CD4-positive, alpha-beta memory T cell (primary cell): ENCODE measurements at regions not wholly inside any gene's neighbourhood (a gene's known extent, or its start where the extent isn't known, plus 50 kb on each side); places are given as distances from the start of the nearest gene placed in this dataset.
"Not testable (repeated sequence)": the region's sequence is repeated elsewhere in the genome, so short reads cannot be mapped to it uniquely, and the experiment has no call there.

Experiments used
- CTCF ChIA-PET: fragments of 350-600 bp; sonication (Branson Sonifier 250); formaldehyde crosslinking; loops from one replicate; lab custom pipeline; 2021; ENCODE audit warnings: inconsistent platforms; ENCODE audit not compliant: partially characterized antibody; lab: Charles Lee
- POLR2A ChIA-PET: fragments of 350-600 bp; sonication (Branson Sonifier 250); formaldehyde crosslinking; loops from one replicate; lab custom pipeline; 2021; ENCODE audit not compliant: partially characterized antibody; lab: Charles Lee
- DNase-seq, 5 donors: peaks; one replicate each; pipeline versions ENCODE4 v3.0.0 to v3.0.0-alpha.2; 2020 to 2022; ENCODE audit warnings: mixed read lengths in 1 of 5
- H3K27ac ChIP-seq: one replicate; pipeline ENCODE4 v1.7.0; 2013; ENCODE audit warnings: low read depth, low read length
- H3K27me3 ChIP-seq: 2 replicates; pipeline ENCODE4 v1.7.0; 2013; ENCODE audit warnings: mild to moderate bottlenecking, low read length, moderate library complexity; ENCODE audit not compliant: insufficient read depth
- H3K36me3 ChIP-seq: 2 replicates; pipeline ENCODE4 v1.7.0; 2013; ENCODE audit warnings: mild to moderate bottlenecking, low read length, moderate library complexity; ENCODE audit not compliant: insufficient read depth
- H3K4me1 ChIP-seq: 2 replicates; pipeline ENCODE4 v1.7.0; 2013; ENCODE audit warnings: mild to moderate bottlenecking, low read length, moderate library complexity; ENCODE audit not compliant: insufficient read depth
- H3K4me3 ChIP-seq, 2 donors: one replicate each; pipeline ENCODE4 v1.7.0; 2013; ENCODE audit warnings: low read length in 2 of 2, mild to moderate bottlenecking in 1 of 2
- H3K9me3 ChIP-seq, 2 donors: one replicate each; pipeline ENCODE4 v1.7.0; 2013; ENCODE audit warnings: low read length in 2 of 2, control low read depth in 1 of 2; ENCODE audit not compliant: control insufficient read depth in 1 of 2
- H3K27ac Mint-ChIP-seq, 7 donors: one replicate each; pipeline ENCODE4 v1.8.0; 2020 to 2021; ENCODE audit warnings: mixed read lengths in 7 of 7, mild to moderate bottlenecking in 6 of 7, inconsistent platforms in 3 of 7, moderate library complexity in 3 of 7
- H3K27me3 Mint-ChIP-seq, 2 donors: one replicate each; pipeline ENCODE4 v1.8.0; 2020 to 2021; ENCODE audit warnings: mixed read lengths in 2 of 2
- H3K36me3 Mint-ChIP-seq, 2 donors: one replicate each; pipeline ENCODE4 v1.8.0; 2020 to 2021; ENCODE audit warnings: mixed read lengths in 2 of 2, inconsistent platforms in 1 of 2, mild to moderate bottlenecking in 1 of 2
- H3K4me1 Mint-ChIP-seq, 4 donors: one replicate each; pipeline ENCODE4 v1.8.0; 2020 to 2021; ENCODE audit warnings: mixed read lengths in 4 of 4, mild to moderate bottlenecking in 1 of 4
- H3K4me3 Mint-ChIP-seq, 8 donors: one replicate each; pipeline ENCODE4 v1.8.0; 2020 to 2021; ENCODE audit warnings: mixed read lengths in 8 of 8, mild to moderate bottlenecking in 7 of 8, moderate library complexity in 6 of 8, inconsistent platforms in 3 of 8
- H3K9me3 Mint-ChIP-seq, 8 donors: one replicate each; pipeline ENCODE4 v1.8.0; 2020 to 2021; ENCODE audit warnings: mixed read lengths in 8 of 8, mild to moderate bottlenecking in 5 of 8, inconsistent platforms in 3 of 8, moderate library complexity in 1 of 8
- intact Hi-C: fragments of 100-400 bp; cut with micrococcal nuclease; formaldehyde crosslinking; loops from one replicate; pipeline ENCODE4 v1.15.1; 2023

DNA sequence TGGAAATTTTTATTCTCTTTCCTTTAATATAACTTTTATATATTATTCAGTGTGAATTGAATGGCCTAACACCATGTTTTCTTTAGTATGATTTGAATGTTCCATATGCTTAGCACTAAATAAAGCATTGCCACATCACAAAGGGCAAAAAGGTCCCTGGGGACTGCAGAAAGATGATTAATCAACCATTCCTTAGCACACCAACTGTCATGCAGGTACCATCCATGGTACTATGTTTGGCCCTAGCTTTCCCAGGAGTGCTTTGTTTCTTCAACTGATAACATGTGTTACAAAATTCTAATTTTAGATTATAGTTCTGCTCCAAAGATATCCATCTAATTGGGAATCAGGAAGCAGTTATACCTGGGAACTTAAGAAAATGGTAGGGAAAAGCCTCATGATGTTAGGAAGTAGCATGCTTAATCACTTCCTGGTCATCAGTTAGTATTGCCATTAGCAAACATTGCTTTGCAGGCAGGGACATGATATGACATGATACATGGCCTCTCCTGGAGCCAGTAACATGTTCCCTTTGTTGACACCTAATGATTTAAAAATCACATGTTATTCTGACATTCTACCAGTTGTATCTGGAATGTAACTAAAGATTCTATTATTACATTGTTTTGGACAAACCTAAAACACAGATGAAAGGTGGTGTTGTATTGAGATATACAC lies 712.6 kb upstream of the GBE1 start:
- Histone ChIP-seq H3K4me3 (no peak overlapping the region), H3K36me3 (no peaks in the 10 kb centered on the region), H3K9me3 (no peaks in the 10 kb centered on the region), H3K27ac (no peak overlapping the region), H3K27me3 (no peaks in the 10 kb centered on the region), H3K4me1 (no peaks in the 10 kb centered on the region)
- Mint-ChIP-seq H3K27ac (no peak overlapping the region), H3K36me3 (no peaks in the 10 kb centered on the region), H3K27me3 (no peaks in the 10 kb centered on the region), H3K4me1 (no peaks in the 10 kb centered on the region), H3K4me3 (no peak overlapping the region), H3K9me3 (peaks cover 0 to 6% (median 3%) of the 10 kb centered on the region in 8 donors)
- DNase-seq: no peak
- ChIA-PET CTCF (no interaction called here), POLR2A (no interaction called here)
- intact Hi-C loops: no loop called here

DNA sequence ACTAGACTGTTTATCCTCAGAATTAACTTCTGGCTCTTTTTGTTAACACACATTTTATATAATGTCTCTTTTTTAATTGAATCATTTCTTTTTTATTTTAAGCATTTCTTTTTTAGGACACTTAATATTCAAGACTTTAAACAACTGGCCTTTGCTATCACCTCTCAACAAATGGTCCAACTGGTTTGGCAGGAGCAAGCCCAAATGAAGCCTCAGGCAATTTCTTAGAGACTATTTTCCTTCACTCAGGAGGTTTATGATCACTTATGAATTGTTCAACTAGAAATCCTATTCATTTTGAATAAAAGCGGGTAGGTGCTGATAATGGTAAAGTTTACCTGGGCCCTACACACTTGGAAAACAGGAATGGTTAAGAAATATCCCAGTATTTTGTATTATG lies 705.6 kb upstream of the GBE1 start:
- Mint-ChIP-seq H3K4me3 (no peak overlapping the region), H3K36me3 (no peaks in the 10 kb centered on the region), H3K9me3 (peaks cover 2 to 10% (median 5%) of the 10 kb centered on the region in 8 donors), H3K4me1 (no peaks in the 10 kb centered on the region), H3K27me3 (no peaks in the 10 kb centered on the region), H3K27ac (no peak overlapping the region)
- intact Hi-C loops: no loop called here
- DNase-seq: no peak
- H3K27me3 ChIP-seq: no peaks in the 10 kb centered on the region
- H3K36me3 ChIP-seq: no peaks in the 10 kb centered on the region
- no peak overlapping the region for H3K27ac ChIP-seq
- POLR2A ChIA-PET: no interaction called here
- H3K4me3 ChIP-seq: no peak overlapping the region
- H3K4me1 ChIP-seq: no peaks in the 10 kb centered on the region
- no peaks in the 10 kb centered on the region for H3K9me3 ChIP-seq
- CTCF ChIA-PET: no interaction called here

DNA sequence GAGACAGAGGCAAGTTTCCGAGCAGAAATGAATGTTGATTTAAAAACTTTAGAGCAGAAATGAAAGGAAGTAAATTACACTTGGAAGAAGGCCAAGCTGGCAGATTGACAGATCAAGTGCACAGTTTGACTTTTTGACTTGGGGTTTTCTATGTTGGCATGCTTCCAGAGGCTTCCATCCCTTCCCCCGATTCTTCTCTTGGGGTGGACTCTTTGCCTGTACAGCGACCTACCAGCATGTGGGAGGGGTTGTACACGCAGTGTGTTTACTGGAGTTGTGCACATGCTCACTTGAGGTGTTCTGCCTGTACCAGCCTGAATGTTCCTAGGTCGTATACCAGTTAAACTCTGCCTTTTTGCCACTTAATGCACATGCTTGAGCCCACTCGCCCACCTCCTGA lies 701.5 kb upstream of the GBE1 start:
- H3K27me3 ChIP-seq: no peaks in the 10 kb centered on the region
- H3K36me3 ChIP-seq: no peaks in the 10 kb centered on the region
- no peaks in the 10 kb centered on the region for H3K4me1 ChIP-seq
- CTCF ChIA-PET: no interaction called here
- no peak overlapping the region for H3K4me3 ChIP-seq
- no peaks in the 10 kb centered on the region for H3K27me3 Mint-ChIP-seq
- POLR2A ChIA-PET: no interaction called here
- intact Hi-C loops: no loop called here
- peaks cover 4 to 13% (median 7%) of the 10 kb centered on the region in 8 donors for H3K9me3 Mint-ChIP-seq
- no peak overlapping the region for H3K27ac ChIP-seq
- H3K36me3 Mint-ChIP-seq: no peaks in the 10 kb centered on the region
- H3K27ac Mint-ChIP-seq: no peak overlapping the region
- H3K9me3 ChIP-seq: no peaks in the 10 kb centered on the region
- no peak overlapping the region for H3K4me3 Mint-ChIP-seq
- no peak for DNase-seq
- H3K4me1 Mint-ChIP-seq: no peaks in the 10 kb centered on the region

DNA sequence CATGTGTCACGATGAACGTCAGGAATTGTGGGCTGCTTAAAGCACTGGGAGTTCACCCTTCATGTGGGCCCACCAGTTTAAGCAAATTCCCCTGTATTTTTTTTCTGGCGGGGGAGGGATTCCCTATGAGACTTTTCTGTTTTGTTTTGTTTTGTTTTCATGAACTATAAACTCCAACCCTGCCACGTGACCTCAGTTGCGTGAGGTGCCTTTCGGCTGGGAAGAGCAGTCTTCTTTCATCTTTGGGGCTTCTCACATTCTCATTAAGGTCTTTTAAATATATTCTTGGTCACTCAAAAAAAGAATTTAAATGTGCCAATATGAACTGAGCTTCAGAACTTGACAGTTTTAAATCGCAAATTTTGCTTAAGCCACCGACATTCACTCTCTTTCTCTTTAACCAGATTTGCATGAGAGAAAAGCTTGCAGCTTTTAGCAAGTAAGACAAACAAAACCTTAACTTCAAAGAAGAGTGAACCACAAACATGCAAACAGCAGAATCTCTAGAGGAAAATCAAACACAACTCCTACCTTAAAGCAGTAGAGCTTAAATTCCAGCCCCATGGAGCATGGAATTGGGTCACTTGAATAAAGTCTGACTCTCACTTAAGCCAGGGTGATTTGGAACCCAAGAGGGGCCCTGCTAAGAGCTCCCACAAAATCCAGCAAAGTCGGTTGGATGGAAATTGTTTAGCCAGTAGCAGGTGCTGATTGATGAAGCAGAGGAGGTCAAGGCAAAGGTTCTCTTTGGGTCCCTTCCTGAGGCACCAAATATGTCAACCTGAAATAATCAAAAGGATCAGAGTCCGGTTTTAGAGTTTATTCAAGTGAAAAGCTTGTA lies 699.8 kb upstream of the GBE1 start:
- H3K4me1 ChIP-seq: no peaks in the 10 kb centered on the region
- no peaks in the 10 kb centered on the region for H3K36me3 ChIP-seq
- peaks cover 3 to 13% (median 6%) of the 10 kb centered on the region in 8 donors for H3K9me3 Mint-ChIP-seq
- CTCF ChIA-PET: no interaction called here
- no peak overlapping the region for H3K4me3 ChIP-seq
- DNase-seq: no peak
- no peaks in the 10 kb centered on the region for H3K27me3 ChIP-seq
- no peak overlapping the region for H3K27ac ChIP-seq
- H3K27me3 Mint-ChIP-seq: no peaks in the 10 kb centered on the region
- no peaks in the 10 kb centered on the region for H3K36me3 Mint-ChIP-seq
- POLR2A ChIA-PET: no interaction called here
- no peaks in the 10 kb centered on the region for H3K9me3 ChIP-seq
- H3K27ac Mint-ChIP-seq: no peak overlapping the region
- intact Hi-C loops: no loop called here
- H3K4me1 Mint-ChIP-seq: no peaks in the 10 kb centered on the region
- H3K4me3 Mint-ChIP-seq: no peak overlapping the region

DNA sequence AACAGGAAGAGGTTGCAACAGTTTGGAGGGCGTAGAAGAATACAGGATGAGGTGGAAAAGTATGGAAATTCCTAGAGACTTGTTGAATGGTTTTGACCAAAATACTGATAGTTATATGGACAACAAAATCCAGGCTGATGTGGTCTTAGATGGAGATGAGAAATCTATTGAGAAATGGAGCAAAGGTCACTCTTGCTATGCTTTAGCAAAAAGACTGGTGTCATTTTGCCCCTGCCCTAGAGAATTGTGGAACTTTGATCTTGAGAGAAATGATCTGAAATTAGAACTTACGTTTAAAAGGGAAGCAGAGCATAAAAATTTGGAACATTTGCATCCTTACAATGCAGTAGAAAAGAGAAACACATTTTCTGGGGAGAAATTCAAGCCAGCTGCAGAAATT lies 686.9 kb upstream of the GBE1 start:
- intact Hi-C loops: no loop called here
- Histone ChIP-seq H3K36me3 (no peaks in the 10 kb centered on the region), H3K27me3 (no peaks in the 10 kb centered on the region), H3K9me3 (peaks cover 0 to 3% of the 10 kb centered on the region in 2 donors), H3K27ac (no peak overlapping the region), H3K4me1 (no peaks in the 10 kb centered on the region), H3K4me3 (no peak overlapping the region)
- no peak overlapping the region for H3K4me3 Mint-ChIP-seq
- peaks cover 3 to 29% (median 8%) of the 10 kb centered on the region in 8 donors for H3K9me3 Mint-ChIP-seq
- ChIA-PET CTCF (no interaction called here), POLR2A (no interaction called here)
- H3K27me3 Mint-ChIP-seq: no peaks in the 10 kb centered on the region
- DNase-seq: no peak
- H3K4me1 Mint-ChIP-seq: no peaks in the 10 kb centered on the region
- H3K27ac Mint-ChIP-seq: no peak overlapping the region
- no peaks in the 10 kb centered on the region for H3K36me3 Mint-ChIP-seq

DNA sequence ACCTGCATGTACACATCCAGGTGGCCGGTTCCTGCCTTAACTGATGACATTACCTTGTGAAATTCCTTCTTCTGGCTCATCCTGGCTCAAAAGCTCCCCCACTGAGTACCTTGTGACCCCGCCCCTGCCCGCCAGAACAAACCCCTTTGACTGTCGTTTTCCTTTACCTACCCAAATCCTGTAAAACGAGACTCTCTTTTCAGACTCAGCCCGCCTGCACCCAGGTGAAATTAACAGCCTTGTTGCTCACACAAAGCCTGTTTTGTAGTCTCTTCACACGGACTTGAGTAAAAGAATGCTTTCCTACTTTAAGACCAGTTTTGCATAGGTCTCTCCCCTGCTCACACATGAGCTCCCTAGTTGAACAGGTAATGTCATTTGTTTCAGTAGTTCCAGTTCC lies 667.4 kb upstream of the GBE1 start:
- H3K4me1 ChIP-seq, H3K9me3 ChIP-seq, DNase-seq, H3K4me3 Mint-ChIP-seq, intact Hi-C loops, H3K36me3 Mint-ChIP-seq, H3K4me1 Mint-ChIP-seq, H3K27ac Mint-ChIP-seq, H3K27me3 ChIP-seq, H3K27ac ChIP-seq, CTCF ChIA-PET, H3K4me3 ChIP-seq, H3K36me3 ChIP-seq, H3K27me3 Mint-ChIP-seq, POLR2A ChIA-PET: not testable (repeated sequence)
- H3K9me3 Mint-ChIP-seq: peaks cover 2 to 23% (median 6%) of the 10 kb centered on the region in 8 donors

DNA sequence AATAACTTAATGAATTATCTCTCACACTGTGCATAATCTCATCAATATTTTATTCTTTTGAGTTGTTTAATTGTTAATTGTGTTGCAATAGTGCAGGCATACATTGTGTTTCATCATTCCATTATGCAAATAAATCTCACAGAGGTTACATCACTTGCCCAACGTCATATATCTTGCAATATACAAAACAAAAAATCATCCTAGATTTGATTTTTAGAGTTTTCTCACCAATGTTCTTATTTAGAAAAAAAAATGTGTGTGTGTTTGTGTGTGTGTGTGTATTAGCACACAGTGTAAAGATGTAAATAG lies 662.5 kb upstream of the GBE1 start:
- Histone ChIP-seq H3K4me3 (no peak overlapping the region), H3K27ac (no peak overlapping the region), H3K36me3 (no peaks in the 10 kb centered on the region), H3K27me3 (no peaks in the 10 kb centered on the region), H3K9me3 (no peaks in the 10 kb centered on the region), H3K4me1 (no peaks in the 10 kb centered on the region)
- Mint-ChIP-seq H3K4me1 (no peaks in the 10 kb centered on the region), H3K9me3 (peaks cover 0 to 11% (median 4%) of the 10 kb centered on the region in 8 donors), H3K27me3 (no peaks in the 10 kb centered on the region), H3K36me3 (no peaks in the 10 kb centered on the region), H3K27ac (no peak overlapping the region), H3K4me3 (no peak overlapping the region)
- DNase-seq: no peak
- intact Hi-C loops: no loop called here
- POLR2A ChIA-PET: no interaction called here
- CTCF ChIA-PET: no interaction called here
